ENCODE measurements at regions not wholly inside any gene's neighbourhood (a gene's known extent, or its start where the extent isn't known, plus 50 kb on each side); places are given as distances from the start of the nearest gene placed in this dataset.

- no peak for FAIRE-seq
- H3K9ac ChIP-seq (ENCODE audit: low read length in 3 of 3): no peak overlapping the region
- TF ChIP-seq CTCF (IDR thresholded peaks at IDR 0.05; ENCODE audit: borderline replicate concordance, extremely low read depth, insufficient read depth): no peak
- no peaks in the 10 kb centered on the region for H3K36me3 ChIP-seq (ENCODE audit: control insufficient read depth in 2 of 3, insufficient read depth in 3 of 3, low read length in 3 of 3)
- H3K4me3 ChIP-seq (ENCODE audit: low read length in 3 of 3): no peak overlapping the region
- intact Hi-C loops (cut with DNase I): no loop called here
- H3K9me3 ChIP-seq (ENCODE audit: control insufficient read depth in 2 of 3, insufficient read depth in 1 of 3, low read length in 3 of 3): no peaks in the 10 kb centered on the region
- H3K27me3 ChIP-seq (ENCODE audit: control insufficient read depth, insufficient read depth, low read length): no peaks in the 10 kb centered on the region
- no peak overlapping the region for H3K27ac ChIP-seq (ENCODE audit: low read depth in 2 of 2, low read length in 2 of 2)
- no peak for DNase-seq
- H3K4me1 ChIP-seq (ENCODE audit: control insufficient read depth in 2 of 3, insufficient read depth in 2 of 3, low read depth in 1 of 3, low read length in 3 of 3): no peaks in the 10 kb centered on the region
Measured at GRCh38 chr7:92988941-92989545, 128.7 kb downstream of the SAMD9 start.

GRCh38 chr7:92988051-92988450 lies 129.7 kb downstream of the SAMD9 start:
- peak; percentile 35 for TF ChIP-seq CTCF (IDR thresholded peaks at IDR 0.05; ENCODE audit: borderline replicate concordance, extremely low read depth, insufficient read depth)
- Histone ChIP-seq H3K9ac (ENCODE audit: low read length in 3 of 3) (no peak overlapping the region), H3K4me1 (ENCODE audit: control insufficient read depth in 2 of 3, insufficient read depth in 2 of 3, low read depth in 1 of 3, low read length in 3 of 3) (no peaks in the 10 kb centered on the region), H3K27me3 (ENCODE audit: control insufficient read depth, insufficient read depth, low read length) (no peaks in the 10 kb centered on the region), H3K36me3 (ENCODE audit: control insufficient read depth in 2 of 3, insufficient read depth in 3 of 3, low read length in 3 of 3) (no peaks in the 10 kb centered on the region), H3K9me3 (ENCODE audit: control insufficient read depth in 2 of 3, insufficient read depth in 1 of 3, low read length in 3 of 3) (no peaks in the 10 kb centered on the region), H3K27ac (ENCODE audit: low read depth in 2 of 2, low read length in 2 of 2) (no peak overlapping the region), H3K4me3 (ENCODE audit: low read length in 3 of 3) (no peak overlapping the region)
- intact Hi-C loops (cut with DNase I): no loop called here
- FAIRE-seq (peak; percentile 54), DNase-seq (peak in 2 of 5 donors; percentile 27 to 52)

- H3K4me3 ChIP-seq (ENCODE audit: low read length in 3 of 3): no peak overlapping the region
Measured at GRCh38 chr7:92987538-92987937, 130.2 kb downstream of the SAMD9 start.

More at GRCh38 chr7:92987538-92987937, 130.2 kb downstream of the SAMD9 start:
- Histone ChIP-seq H3K9ac (ENCODE audit: low read length in 3 of 3) (no peak overlapping the region), H3K9me3 (ENCODE audit: control insufficient read depth in 2 of 3, insufficient read depth in 1 of 3, low read length in 3 of 3) (no peaks in the 10 kb centered on the region), H3K27me3 (ENCODE audit: control insufficient read depth, insufficient read depth, low read length) (no peaks in the 10 kb centered on the region), H3K27ac (ENCODE audit: low read depth in 2 of 2, low read length in 2 of 2) (no peak overlapping the region), H3K4me1 (ENCODE audit: control insufficient read depth in 2 of 3, insufficient read depth in 2 of 3, low read depth in 1 of 3, low read length in 3 of 3) (no peaks in the 10 kb centered on the region), H3K36me3 (ENCODE audit: control insufficient read depth in 2 of 3, insufficient read depth in 3 of 3, low read length in 3 of 3) (no peaks in the 10 kb centered on the region)
- FAIRE-seq (no peak), DNase-seq (no peak)
- intact Hi-C loops (cut with DNase I): no loop called here
- no peak for TF ChIP-seq CTCF (IDR thresholded peaks at IDR 0.05; ENCODE audit: borderline replicate concordance, extremely low read depth, insufficient read depth)
